ENCODE measurements at regions not wholly inside any gene's neighbourhood (a gene's known extent, or its start where the extent isn't known, plus 50 kb on each side); places are given as distances from the start of the nearest gene placed in this dataset.
"Not testable (repeated sequence)": the region's sequence is repeated elsewhere in the genome, so short reads cannot be mapped to it uniquely, and the experiment has no call there.

DNA sequence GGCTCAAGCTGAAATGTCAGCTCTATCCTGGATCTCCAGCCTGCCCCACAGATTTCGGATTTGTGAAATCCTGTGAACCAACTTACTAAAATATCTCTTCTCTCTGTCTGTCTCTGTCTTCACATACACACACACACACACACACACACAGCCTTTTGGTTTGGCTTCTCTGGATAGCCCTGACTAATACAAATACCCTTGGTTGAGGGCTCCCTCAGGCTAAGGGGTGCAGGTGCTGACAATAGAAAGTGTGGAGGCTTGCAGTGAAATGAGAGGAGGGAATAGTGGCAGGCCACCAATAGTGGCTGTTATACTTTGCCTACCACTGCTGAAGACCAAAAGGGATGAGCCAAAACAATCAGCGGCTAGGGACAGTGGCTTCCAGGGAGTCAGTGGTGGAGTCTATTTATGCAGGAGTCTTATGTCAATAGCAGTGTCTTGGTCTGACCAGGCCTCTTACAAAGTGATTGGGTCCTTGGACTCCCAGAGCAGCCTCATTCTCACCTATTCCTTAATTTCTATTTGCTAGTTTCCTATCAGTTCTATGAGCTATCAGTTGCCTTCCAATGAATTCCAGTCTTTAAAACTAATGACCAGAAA, 93.2 kb upstream of the GAS1 start (continued):
- TF ChIP-seq SIN3A (IDR thresholded peaks at IDR 0.05; ENCODE audit: low read depth) (no peak), SP1 (IDR thresholded peaks at IDR 0.05; ENCODE audit: low read depth) (no peak), RAD21 (IDR thresholded peaks at IDR 0.05; ENCODE audit: low read depth) (no peak), ZFX (IDR thresholded peaks at IDR 0.05) (no peak), YY1 (IDR thresholded peaks at IDR 0.05; ENCODE audit: extremely low read depth, insufficient replicate concordance, low read depth, low read length) (no peak), SRF (IDR thresholded peaks at IDR 0.05; ENCODE audit: low read depth) (no peak)
- TF ChIP-seq, protein P1, sequence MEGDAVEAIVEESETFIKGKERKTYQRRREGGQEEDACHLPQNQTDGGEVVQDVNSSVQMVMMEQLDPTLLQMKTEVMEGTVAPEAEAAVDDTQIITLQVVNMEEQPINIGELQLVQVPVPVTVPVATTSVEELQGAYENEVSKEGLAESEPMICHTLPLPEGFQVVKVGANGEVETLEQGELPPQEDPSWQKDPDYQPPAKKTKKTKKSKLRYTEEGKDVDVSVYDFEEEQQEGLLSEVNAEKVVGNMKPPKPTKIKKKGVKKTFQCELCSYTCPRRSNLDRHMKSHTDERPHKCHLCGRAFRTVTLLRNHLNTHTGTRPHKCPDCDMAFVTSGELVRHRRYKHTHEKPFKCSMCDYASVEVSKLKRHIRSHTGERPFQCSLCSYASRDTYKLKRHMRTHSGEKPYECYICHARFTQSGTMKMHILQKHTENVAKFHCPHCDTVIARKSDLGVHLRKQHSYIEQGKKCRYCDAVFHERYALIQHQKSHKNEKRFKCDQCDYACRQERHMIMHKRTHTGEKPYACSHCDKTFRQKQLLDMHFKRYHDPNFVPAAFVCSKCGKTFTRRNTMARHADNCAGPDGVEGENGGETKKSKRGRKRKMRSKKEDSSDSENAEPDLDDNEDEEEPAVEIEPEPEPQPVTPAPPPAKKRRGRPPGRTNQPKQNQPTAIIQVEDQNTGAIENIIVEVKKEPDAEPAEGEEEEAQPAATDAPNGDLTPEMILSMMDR (IDR thresholded peaks at IDR 0.05 in 2 of 3, conservative IDR thresholded peaks at IDR 0.05 in 1 of 3; ENCODE audit: borderline replicate concordance in 1 of 3, insufficient read depth in 1 of 3, low read depth in 2 of 3, low read length in 2 of 3): no peak
- TF ChIP-seq, protein P2, sequence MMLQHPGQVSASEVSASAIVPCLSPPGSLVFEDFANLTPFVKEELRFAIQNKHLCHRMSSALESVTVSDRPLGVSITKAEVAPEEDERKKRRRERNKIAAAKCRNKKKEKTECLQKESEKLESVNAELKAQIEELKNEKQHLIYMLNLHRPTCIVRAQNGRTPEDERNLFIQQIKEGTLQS (IDR thresholded peaks at IDR 0.05): no peak

DNA sequence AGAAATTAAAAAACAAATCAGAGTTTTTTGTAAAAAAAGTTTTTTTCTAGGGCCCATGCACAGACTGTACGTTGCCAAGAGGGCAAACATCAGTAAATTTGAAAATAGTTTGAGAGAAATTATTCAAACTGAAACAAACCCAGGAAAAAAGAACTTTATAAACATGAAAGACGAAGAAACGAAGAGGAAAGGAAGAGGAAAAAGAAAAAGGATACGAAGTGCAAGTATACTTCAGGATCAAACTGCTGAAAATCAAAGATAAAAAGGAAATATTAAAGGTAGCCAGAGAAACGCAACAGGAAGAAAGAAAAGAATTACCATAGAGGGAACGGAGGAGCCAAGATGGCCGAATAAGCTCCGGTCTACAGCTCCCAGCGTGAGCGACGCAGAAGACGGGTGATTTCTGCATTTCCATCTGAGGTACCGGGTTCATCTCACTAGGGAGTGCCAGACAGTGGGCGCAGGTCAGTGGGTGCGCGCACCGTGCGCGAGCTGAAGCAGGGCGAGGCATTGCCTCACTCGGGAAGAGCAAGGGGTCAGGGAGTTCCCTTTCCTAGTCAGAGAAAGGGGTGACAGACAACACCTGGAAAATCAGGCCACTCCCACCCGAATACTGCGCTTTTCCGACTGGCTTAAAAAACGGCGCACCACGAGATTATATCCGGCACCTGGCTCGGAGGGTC, 94.4 kb upstream of the GAS1 start:
- Histone ChIP-seq H3K4me1 (ENCODE audit: control insufficient read depth in 1 of 2, insufficient read depth in 2 of 2, low read length in 2 of 2) (peaks cover 0 to 17% of the 10 kb centered on the region in 2 experiments; a peak in 3 of 4 replicates), H2AFZ (ENCODE audit: low read depth, low read length, poor library complexity, severe bottlenecking) (peak overlapping the region; percentile 80), H3K4me2 (ENCODE audit: low read length) (peak overlapping the region; percentile 72), H3K9ac (ENCODE audit: low read length) (peak overlapping the region; percentile 59), H3K27ac (ENCODE audit: low read depth, low read length) (peak overlapping the region; percentile 53), H3K4me3 (replicated peaks in 1 of 2; ENCODE audit: low read depth in 1 of 2, low read length in 2 of 2) (peak overlapping the region; percentile 47 to 58)
- BruUV-seq (replicated peaks): TSS peak; percentile 56
- H3K79me2 ChIP-seq (ENCODE audit: insufficient read depth, low read length); H3K27me3 ChIP-seq (ENCODE audit: insufficient read depth, low read length); H3K9me3 ChIP-seq (ENCODE audit: control insufficient read depth in 1 of 2, insufficient read depth in 1 of 2, low read depth in 1 of 2, low read length in 2 of 2); POLR2A ChIA-PET; RAD21 ChIA-PET (ENCODE audit: low non-redundant PET in 1 of 2, low total read pairs in 2 of 2, uncharacterized antibody in 2 of 2, unreplicated experiment in 2 of 2); CTCF ChIA-PET; H3K36me3 ChIP-seq (ENCODE audit: control insufficient read depth in 1 of 2, insufficient read depth in 2 of 2, low read length in 2 of 2); H3K9me2 ChIP-seq (ENCODE audit: insufficient read depth); DNase-seq (ENCODE audit: low read depth, low spot score); ATAC-seq; H4K20me1 ChIP-seq (ENCODE audit: insufficient read depth); intact Hi-C loops (cut with micrococcal nuclease): not testable (repeated sequence)

DNA sequence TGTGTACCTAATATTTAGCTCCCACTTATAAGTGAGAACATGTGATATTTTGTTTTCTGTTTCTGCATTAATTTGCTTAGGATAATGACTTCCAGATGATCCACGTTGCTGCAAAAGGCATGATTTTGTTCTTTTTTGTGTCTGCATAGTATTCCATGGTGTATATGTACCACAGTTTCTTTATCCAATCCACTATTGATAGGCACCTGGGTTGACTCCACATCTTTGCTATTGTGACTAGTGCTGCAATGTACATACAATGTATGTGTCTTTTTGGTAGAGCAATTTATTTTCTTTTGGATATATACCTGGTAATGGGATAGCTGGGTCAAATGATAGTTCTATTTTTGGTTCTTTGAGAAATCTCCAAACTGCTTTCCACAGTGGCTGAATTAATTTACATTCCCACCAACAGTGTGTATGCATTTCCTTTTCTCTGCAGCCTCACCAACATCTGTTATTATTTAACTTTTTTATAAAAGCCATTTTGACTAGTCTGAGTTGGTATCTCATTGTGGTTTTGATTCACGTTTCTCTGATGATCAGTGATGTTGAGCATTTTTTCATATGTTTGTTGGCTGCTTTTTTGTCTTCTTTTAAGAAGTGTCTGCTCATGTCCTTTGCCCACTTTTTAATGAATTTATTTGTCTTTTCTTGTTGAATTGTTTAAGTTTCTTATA, 102.8 kb upstream of the GAS1 start:
- H3K79me2 ChIP-seq (ENCODE audit: insufficient read depth, low read length); H3K4me2 ChIP-seq (ENCODE audit: low read length); H3K36me3 ChIP-seq (ENCODE audit: control insufficient read depth in 1 of 2, insufficient read depth in 2 of 2, low read length in 2 of 2); H2AFZ ChIP-seq (ENCODE audit: low read depth, low read length, poor library complexity, severe bottlenecking); CTCF ChIA-PET; H4K20me1 ChIP-seq (ENCODE audit: insufficient read depth); H3K9ac ChIP-seq (ENCODE audit: low read length); H3K9me2 ChIP-seq (ENCODE audit: insufficient read depth); BruUV-seq (replicated peaks); POLR2A ChIA-PET; RAD21 ChIA-PET (ENCODE audit: low non-redundant PET in 1 of 2, low total read pairs in 2 of 2, uncharacterized antibody in 2 of 2, unreplicated experiment in 2 of 2); DNase-seq (ENCODE audit: low read depth, low spot score); ATAC-seq; H3K9me3 ChIP-seq (ENCODE audit: control insufficient read depth in 1 of 2, insufficient read depth in 1 of 2, low read depth in 1 of 2, low read length in 2 of 2); H3K4me1 ChIP-seq (ENCODE audit: control insufficient read depth in 1 of 2, insufficient read depth in 2 of 2, low read length in 2 of 2); H3K4me3 ChIP-seq (replicated peaks in 1 of 2; ENCODE audit: low read depth in 1 of 2, low read length in 2 of 2); H3K27ac ChIP-seq (ENCODE audit: low read depth, low read length): not testable (repeated sequence)
- intact Hi-C loops (cut with micrococcal nuclease): loop anchor here (1.0 kb wide), 1 partner anchor 16 kb away; no protein-coding TSS in a partner anchor
- H3K27me3 ChIP-seq (ENCODE audit: insufficient read depth, low read length): peaks cover 11% of the 10 kb centered on the region

All from HCT116 (cell line).